ENCODE measurements at regions not wholly inside any gene's neighbourhood (a gene's known extent, or its start where the extent isn't known, plus 50 kb on each side); places are given as distances from the start of the nearest gene placed in this dataset.
"Not testable (repeated sequence)": the region's sequence is repeated elsewhere in the genome, so short reads cannot be mapped to it uniquely, and the experiment has no call there.

GRCh38 chr3:5701005-5701404 lies 513.5 kb downstream of the EDEM1 start:
- not testable (repeated sequence) for DNase-seq

GRCh38 chr3:5707794-5708193 lies 520.3 kb downstream of the EDEM1 start:
- no peak for DNase-seq

GRCh38 chr3:5709714-5710113 lies 522.2 kb downstream of the EDEM1 start:
- no peak for DNase-seq

GRCh38 chr3:5710718-5711117 lies 523.2 kb downstream of the EDEM1 start:
- DNase-seq, result no peak

GRCh38 chr3:5717254-5717653 lies 529.7 kb downstream of the EDEM1 start:
- DNase-seq, result no peak

- not testable (repeated sequence) for DNase-seq
These were observed 532.2 kb downstream of the EDEM1 start for GRCh38 chr3:5719668-5720067.

GRCh38 chr3:5725801-5726200 lies 538.3 kb downstream of the EDEM1 start:
- no peak for DNase-seq

GRCh38 chr3:5726621-5727020 lies 539.1 kb downstream of the EDEM1 start:
- no peak for DNase-seq

GRCh38 chr3:5727743-5728484 lies 540.4 kb downstream of the EDEM1 start:
- DNase-seq, result no peak

GRCh38 chr3:5729852-5730251 lies 542.3 kb downstream of the EDEM1 start:
- DNase-seq, result no peak

GRCh38 chr3:5731100-5731499 lies 543.6 kb downstream of the EDEM1 start:
- DNase-seq, result no peak

GRCh38 chr3:5732081-5732480 lies 544.6 kb downstream of the EDEM1 start:
- no peak for DNase-seq

- DNase-seq, result no peak
These were observed 546.5 kb downstream of the EDEM1 start for GRCh38 chr3:5733995-5734394.

- no peak for DNase-seq
These were observed 548.4 kb downstream of the EDEM1 start for GRCh38 chr3:5735896-5736295.

- DNase-seq, result no peak
These were observed 551.9 kb downstream of the EDEM1 start for GRCh38 chr3:5739299-5739935.

- no peak for DNase-seq
These were observed 552.4 kb downstream of the EDEM1 start for GRCh38 chr3:5739949-5740348.

- no peak for DNase-seq
These were observed 553.5 kb downstream of the EDEM1 start for GRCh38 chr3:5741017-5741416.

- no peak for DNase-seq
These were observed 562.6 kb downstream of the EDEM1 start for GRCh38 chr3:5750091-5750490.

- no peak for DNase-seq
These were observed 563.5 kb downstream of the EDEM1 start for GRCh38 chr3:5750874-5751640.

- no peak for DNase-seq
These were observed 567.1 kb downstream of the EDEM1 start for GRCh38 chr3:5754602-5755001.

GRCh38 chr3:5756443-5756842 lies 568.9 kb downstream of the EDEM1 start:
- no peak for DNase-seq

GRCh38 chr3:5757213-5757804 lies 569.8 kb downstream of the EDEM1 start:
- no peak for DNase-seq

GRCh38 chr3:5758699-5759098 lies 571.2 kb downstream of the EDEM1 start:
- DNase-seq, result no peak

- no peak for DNase-seq
These were observed 575.0 kb downstream of the EDEM1 start for GRCh38 chr3:5762506-5762905.

All from EL (cell line).